HG03159 (cell line): ENCODE measurements at regions not wholly inside any gene's neighbourhood (a gene's known extent, or its start where the extent isn't known, plus 50 kb on each side); places are given as distances from the start of the nearest gene placed in this dataset.

Source experiments
- ATAC-seq: cut with Tn5 transposase; IDR thresholded peaks from one replicate; pipeline ENCODE4 v1.9.1; 2021; ENCODE audit warnings: mild to moderate bottlenecking, moderate library complexity; ENCODE audit not compliant: unreplicated experiment

GRCh38 chr16:6341981-6342380 is 990.7 kb upstream of the RBFOX1 start:
- no peak for ATAC-seq

GRCh38 chr16:6335072-6335471 is 997.6 kb upstream of the RBFOX1 start:
- ATAC-seq, result no peak

- no peak for ATAC-seq
These were observed 1000.9 kb upstream of the RBFOX1 start for GRCh38 chr16:6331770-6332169.

- no peak for ATAC-seq
These were observed 1014.7 kb upstream of the RBFOX1 start for GRCh38 chr16:6317934-6318333.

GRCh38 chr16:6309271-6309670 is 1023.4 kb upstream of the RBFOX1 start:
- ATAC-seq, result no peak

- ATAC-seq, result no peak
These were observed 1024.5 kb upstream of the RBFOX1 start for GRCh38 chr16:6308176-6308575.

GRCh38 chr16:6300523-6300922 is 1032.1 kb upstream of the RBFOX1 start:
- no peak for ATAC-seq

- no peak for ATAC-seq
These were observed 1034.8 kb upstream of the RBFOX1 start for GRCh38 chr16:6297666-6298410.

- ATAC-seq, result no peak
These were observed 1046.5 kb upstream of the RBFOX1 start for GRCh38 chr16:6286176-6286575.

- no peak for ATAC-seq
These were observed 1047.9 kb upstream of the RBFOX1 start for GRCh38 chr16:6284731-6285130.

- no peak for ATAC-seq
These were observed 1050.7 kb upstream of the RBFOX1 start for GRCh38 chr16:6281994-6282393.

- ATAC-seq, result no peak
These were observed 1051.4 kb upstream of the RBFOX1 start for GRCh38 chr16:6281274-6281673.

- no peak for ATAC-seq
These were observed 1052.6 kb upstream of the RBFOX1 start for GRCh38 chr16:6280055-6280454.

GRCh38 chr16:6279286-6279685 is 1053.4 kb upstream of the RBFOX1 start:
- no peak for ATAC-seq

GRCh38 chr16:6274351-6274750 is 1058.3 kb upstream of the RBFOX1 start:
- no peak for ATAC-seq

GRCh38 chr16:6267682-6268081 is 1065.0 kb upstream of the RBFOX1 start:
- ATAC-seq, result no peak

GRCh38 chr16:6266703-6267102 is 1065.9 kb upstream of the RBFOX1 start:
- no peak for ATAC-seq

- ATAC-seq, result no peak
These were observed 1066.7 kb upstream of the RBFOX1 start for GRCh38 chr16:6265968-6266367.

GRCh38 chr16:6258056-6258455 is 1074.6 kb upstream of the RBFOX1 start:
- no peak for ATAC-seq

GRCh38 chr16:6252541-6252940 is 1080.1 kb upstream of the RBFOX1 start:
- ATAC-seq, result no peak

- ATAC-seq, result no peak
These were observed 1082.1 kb upstream of the RBFOX1 start for GRCh38 chr16:6250511-6250910.

GRCh38 chr16:6249863-6250262 is 1082.8 kb upstream of the RBFOX1 start:
- no peak for ATAC-seq

GRCh38 chr16:6248199-6248598 is 1084.4 kb upstream of the RBFOX1 start:
- ATAC-seq, result no peak
